ENCODE measurements at regions not wholly inside any gene's neighbourhood (a gene's known extent, or its start where the extent isn't known, plus 50 kb on each side); places are given as distances from the start of the nearest gene placed in this dataset.
"Not testable (repeated sequence)": the region's sequence is repeated elsewhere in the genome, so short reads cannot be mapped to it uniquely, and the experiment has no call there.

DNA sequence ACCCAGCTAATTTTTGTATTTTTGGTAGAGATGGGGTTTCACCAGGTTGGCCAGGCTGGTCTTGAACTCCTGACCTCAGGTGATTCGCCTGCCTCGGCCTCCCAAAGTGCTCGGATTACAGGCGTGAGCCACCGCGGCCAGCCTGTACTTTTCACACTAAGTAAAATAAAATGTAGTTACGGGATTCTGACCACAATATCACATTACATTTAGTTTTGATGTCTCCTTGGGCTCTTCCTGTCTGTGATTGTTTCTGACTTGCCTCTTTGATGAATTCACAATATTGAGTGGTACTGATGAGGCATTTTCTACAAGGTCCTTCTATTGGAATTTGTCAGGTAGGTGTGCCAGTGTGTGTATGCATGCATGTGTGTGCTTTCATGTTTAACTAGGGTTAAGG, 658.6 kb upstream of the TMEM132C start:
- TF ChIP-seq CTCF, EZH2, EZH2phosphoT487 (IDR thresholded peaks at IDR 0.05): not testable (repeated sequence)
